WTC11 (cell line): ENCODE measurements at regions not wholly inside any gene's neighbourhood (a gene's known extent, or its start where the extent isn't known, plus 50 kb on each side); places are given as distances from the start of the nearest gene placed in this dataset.

Experiments used
- MAX ChIP-seq: sonication (generic); formaldehyde crosslinking; IDR thresholded peaks from 2 replicates; pipeline ENCODE4 v1.8.0; 2022; ENCODE audit warnings: mild to moderate bottlenecking, missing genetic modification reagents
- TF ChIP-seq, protein P1 (sequence below): sonication (generic); formaldehyde crosslinking; IDR thresholded peaks from 2 replicates; pipeline ENCODE4 v1.8.0; 2023; ENCODE audit warnings: mild to moderate bottlenecking, missing genetic modification reagents
- TF ChIP-seq, protein P2 (sequence below): sonication (generic); formaldehyde crosslinking; conservative IDR thresholded peaks from 2 replicates; pipeline ENCODE4 v1.8.1; 2022; ENCODE audit warnings: mild to moderate bottlenecking, missing genetic modification reagents

GRCh38 chr13:32964987-32965386, 51.2 kb upstream of the KL start (continued):
- TF ChIP-seq, protein P1, sequence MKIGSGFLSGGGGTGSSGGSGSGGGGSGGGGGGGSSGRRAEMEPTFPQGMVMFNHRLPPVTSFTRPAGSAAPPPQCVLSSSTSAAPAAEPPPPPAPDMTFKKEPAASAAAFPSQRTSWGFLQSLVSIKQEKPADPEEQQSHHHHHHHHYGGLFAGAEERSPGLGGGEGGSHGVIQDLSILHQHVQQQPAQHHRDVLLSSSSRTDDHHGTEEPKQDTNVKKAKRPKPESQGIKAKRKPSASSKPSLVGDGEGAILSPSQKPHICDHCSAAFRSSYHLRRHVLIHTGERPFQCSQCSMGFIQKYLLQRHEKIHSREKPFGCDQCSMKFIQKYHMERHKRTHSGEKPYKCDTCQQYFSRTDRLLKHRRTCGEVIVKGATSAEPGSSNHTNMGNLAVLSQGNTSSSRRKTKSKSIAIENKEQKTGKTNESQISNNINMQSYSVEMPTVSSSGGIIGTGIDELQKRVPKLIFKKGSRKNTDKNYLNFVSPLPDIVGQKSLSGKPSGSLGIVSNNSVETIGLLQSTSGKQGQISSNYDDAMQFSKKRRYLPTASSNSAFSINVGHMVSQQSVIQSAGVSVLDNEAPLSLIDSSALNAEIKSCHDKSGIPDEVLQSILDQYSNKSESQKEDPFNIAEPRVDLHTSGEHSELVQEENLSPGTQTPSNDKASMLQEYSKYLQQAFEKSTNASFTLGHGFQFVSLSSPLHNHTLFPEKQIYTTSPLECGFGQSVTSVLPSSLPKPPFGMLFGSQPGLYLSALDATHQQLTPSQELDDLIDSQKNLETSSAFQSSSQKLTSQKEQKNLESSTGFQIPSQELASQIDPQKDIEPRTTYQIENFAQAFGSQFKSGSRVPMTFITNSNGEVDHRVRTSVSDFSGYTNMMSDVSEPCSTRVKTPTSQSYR (CRISPR knock-in tag), result no peak
- TF ChIP-seq, protein P2, sequence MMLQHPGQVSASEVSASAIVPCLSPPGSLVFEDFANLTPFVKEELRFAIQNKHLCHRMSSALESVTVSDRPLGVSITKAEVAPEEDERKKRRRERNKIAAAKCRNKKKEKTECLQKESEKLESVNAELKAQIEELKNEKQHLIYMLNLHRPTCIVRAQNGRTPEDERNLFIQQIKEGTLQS, result no peak
- TF ChIP-seq MAX (CRISPR knock-in tag), result no peak
